H9 (cell line): ENCODE measurements at regions not wholly inside any gene's neighbourhood (a gene's known extent, or its start where the extent isn't known, plus 50 kb on each side); places are given as distances from the start of the nearest gene placed in this dataset.

ENCODE experiments used
- DNase-seq: peaks from one replicate; pipeline ENCODE4 v3.0.0-alpha.2; 2017
- H2AFZ ChIP-seq: one replicate; pipeline ENCODE4 v1.6.1; 2013; ENCODE audit warnings: mild to moderate bottlenecking, low read length, control low read depth, moderate library complexity
- H2AK5ac ChIP-seq: 2 replicates; pipeline ENCODE4 v1.6.1; 2013; ENCODE audit warnings: low read length, control low read depth, mixed read lengths; ENCODE audit not compliant: insufficient read length
- H2BK120ac ChIP-seq: one replicate; pipeline ENCODE4 v1.6.1; 2013; ENCODE audit warnings: low read depth, mild to moderate bottlenecking, low read length, control low read depth, inconsistent platforms; ENCODE audit not compliant: poor library complexity, severe bottlenecking
- H2BK12ac ChIP-seq: 2 replicates; pipeline ENCODE4 v1.6.1; 2013; ENCODE audit warnings: low read length, control low read depth, mixed read lengths, low read depth; ENCODE audit not compliant: insufficient read length
- H2BK15ac ChIP-seq: 2 replicates; pipeline ENCODE4 v1.6.1; 2013; ENCODE audit warnings: low read depth, low read length, control low read depth
- H2BK20ac ChIP-seq: one replicate; pipeline ENCODE4 v1.6.1; 2013; ENCODE audit warnings: low read depth, mild to moderate bottlenecking, low read length, control low read depth, inconsistent platforms; ENCODE audit not compliant: poor library complexity, severe bottlenecking
- H2BK5ac ChIP-seq: 2 replicates; pipeline ENCODE4 v1.6.1; 2013; ENCODE audit warnings: low read length, control low read depth, mixed read lengths; ENCODE audit not compliant: insufficient read length
- H3K14ac ChIP-seq: 2 replicates; pipeline ENCODE4 v1.6.1; 2013; ENCODE audit warnings: low read length, control low read depth; ENCODE audit not compliant: insufficient read depth
- H3K18ac ChIP-seq: 2 replicates; pipeline ENCODE4 v1.6.1; 2013; ENCODE audit warnings: low read depth, mild to moderate bottlenecking, mixed read lengths, low read length, control low read depth; ENCODE audit not compliant: insufficient read length
- H3K23ac ChIP-seq: 2 replicates; pipeline ENCODE4 v1.6.1; 2013; ENCODE audit warnings: low read length, control low read depth, mixed read lengths, low read depth; ENCODE audit not compliant: insufficient read length
- H3K23me2 ChIP-seq: 2 replicates; pipeline ENCODE4 v1.6.1; 2013; ENCODE audit warnings: low read depth, mild to moderate bottlenecking, mixed read lengths, low read length, control low read depth; ENCODE audit not compliant: insufficient read length, poor library complexity, severe bottlenecking
- H3K27ac ChIP-seq: 2 replicates; pipeline ENCODE4 v1.5.1; 2013; ENCODE audit warnings: low read length, control low read depth, mixed read lengths, low read depth; ENCODE audit not compliant: insufficient read length
- H3K27me3 ChIP-seq: 2 replicates; pipeline ENCODE4 v1.6.1; 2013; ENCODE audit warnings: low read length, control low read depth, inconsistent platforms; ENCODE audit not compliant: insufficient read depth
- H3K4ac ChIP-seq: 2 replicates; pipeline ENCODE4 v1.6.1; 2013; ENCODE audit warnings: low read depth, mild to moderate bottlenecking, control low read depth, inconsistent platforms, low read length, moderate library complexity
- H3K4me1 ChIP-seq: 2 replicates; pipeline ENCODE4 v1.6.1; 2013; ENCODE audit warnings: low read length, control low read depth, inconsistent platforms; ENCODE audit not compliant: insufficient read depth
- H3K4me2 ChIP-seq: 2 replicates; pipeline ENCODE4 v1.6.1; 2013; ENCODE audit warnings: low read length, control low read depth, mixed read lengths; ENCODE audit not compliant: insufficient read length, insufficient read depth
- H3K56ac ChIP-seq: 2 replicates; pipeline ENCODE4 v1.6.1; 2013; ENCODE audit warnings: low read depth, mild to moderate bottlenecking, mixed read lengths, low read length, control low read depth; ENCODE audit not compliant: insufficient read length
- H3K79me1 ChIP-seq: 2 replicates; pipeline ENCODE4 v1.6.1; 2013; ENCODE audit warnings: low read depth, mild to moderate bottlenecking, moderate library complexity, low read length, control low read depth, inconsistent platforms; ENCODE audit not compliant: insufficient read depth, poor library complexity, severe bottlenecking
- H3K79me2 ChIP-seq: 2 replicates; pipeline ENCODE4 v1.6.1; 2013; ENCODE audit warnings: low read length, control low read depth, inconsistent platforms; ENCODE audit not compliant: insufficient read depth
- H3K9ac ChIP-seq: 2 replicates; pipeline ENCODE4 v1.6.1; 2013; ENCODE audit warnings: low read length, control low read depth, mixed read lengths; ENCODE audit not compliant: insufficient read length; ENCODE audit errors: extremely low read depth
- H3K9me3 ChIP-seq: one replicate; pipeline ENCODE4 v1.6.1; 2013; ENCODE audit warnings: low read depth, low read length, inconsistent platforms; ENCODE audit not compliant: control insufficient read depth
- H3T11ph ChIP-seq: one replicate; pipeline ENCODE4 v1.6.1; 2013; ENCODE audit warnings: mild to moderate bottlenecking, low read length, control low read depth, inconsistent platforms
- H4K20me1 ChIP-seq: one replicate; pipeline ENCODE4 v1.6.1; 2013; ENCODE audit not compliant: control insufficient read depth, insufficient read length, insufficient read depth
- H4K5ac ChIP-seq: 2 replicates; pipeline ENCODE4 v1.6.1; 2013; ENCODE audit warnings: low read depth, mild to moderate bottlenecking, mixed read lengths, low read length, control low read depth; ENCODE audit not compliant: insufficient read length
- H4K8ac ChIP-seq: replicated peaks from 2 replicates; pipeline ENCODE4 v1.6.1; 2013; ENCODE audit warnings: low read length, control low read depth, mixed read lengths, low read depth; ENCODE audit not compliant: insufficient read length
- H4K91ac ChIP-seq: 2 replicates; pipeline ENCODE4 v1.6.1; 2013; ENCODE audit warnings: low read depth, mild to moderate bottlenecking, moderate library complexity, mixed read lengths, low read length, control low read depth; ENCODE audit not compliant: insufficient read length
- H3K27ac Mint-ChIP-seq, 3 experiments: 2 replicates in 2 of 3; 3 replicates in 1 of 3; pipeline ENCODE4 v1.8.0; 2020 to 2021; ENCODE audit warnings: mixed read lengths in 3 of 3, mild to moderate bottlenecking in 1 of 3, moderate library complexity in 1 of 3
- H3K27me3 Mint-ChIP-seq: 2 replicates; pipeline ENCODE4 v1.8.0; 2021; ENCODE audit warnings: low read depth, mild to moderate bottlenecking, moderate library complexity, mixed read lengths
- H3K36me3 Mint-ChIP-seq, 3 experiments: 2 replicates in 2 of 3; 3 replicates in 1 of 3; pipeline ENCODE4 v1.8.0; 2020 to 2021; ENCODE audit warnings: low read depth in 3 of 3, mixed read lengths in 3 of 3; ENCODE audit not compliant: insufficient read depth in 1 of 3
- H3K4me1 Mint-ChIP-seq, 2 experiments: 2 replicates each; pipeline ENCODE4 v1.8.0; 2020; ENCODE audit warnings: mixed read lengths in 2 of 2
- H3K4me3 Mint-ChIP-seq, 2 experiments: 2 replicates in 1 of 2; 3 replicates in 1 of 2; pipeline ENCODE4 v1.8.0; 2020 to 2021; ENCODE audit warnings: mild to moderate bottlenecking in 2 of 2, mixed read lengths in 2 of 2, moderate library complexity in 1 of 2
- H3K9me3 Mint-ChIP-seq, 2 experiments: 2 replicates in 1 of 2; 3 replicates in 1 of 2; pipeline ENCODE4 v1.8.0; 2020; ENCODE audit warnings: mild to moderate bottlenecking in 2 of 2, mixed read lengths in 2 of 2, moderate library complexity in 1 of 2
- WGBS: extraction: QIAGEN DNeasy Blood & Tissue Kit; methylation state at CpG from one replicate; pipeline ENCODE4 v1.1.7; 2013; ENCODE audit warnings: missing lambda C conversion rate, low lambda C conversion rate, mixed read lengths; ENCODE audit not compliant: insufficient read length; ENCODE audit errors: extremely low coverage; 5-methylcytosine and 5-hydroxymethylcytosine counted together
- TF ChIP-seq, protein P1 (sequence below): fragments of 200-600 bp; sonication (generic); conservative IDR thresholded peaks from 3 replicates; pipeline ENCODE4 v1.8.0; 2021; ENCODE audit warnings: antibody characterized with exemption, mild to moderate bottlenecking

DNA sequence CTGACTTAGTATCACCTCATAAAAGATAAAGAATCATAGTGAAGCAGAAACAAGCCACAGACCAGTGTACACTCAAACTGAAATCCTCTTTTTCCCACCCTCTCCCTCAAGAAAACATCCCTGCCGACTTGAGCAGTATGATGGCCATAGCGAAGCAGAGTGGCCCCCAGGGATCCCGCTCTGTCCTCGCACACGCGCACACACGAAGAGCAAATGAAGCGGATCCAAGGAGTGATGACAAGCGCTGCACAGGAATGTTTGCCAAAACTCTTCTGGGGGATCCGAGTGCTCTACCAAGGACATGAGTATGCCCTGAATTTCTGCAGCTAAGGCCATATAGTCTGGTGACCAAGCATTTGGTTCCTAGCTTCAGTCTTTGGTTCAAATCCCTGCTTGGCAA lies 134.5 kb upstream of the C2CD4B start:
- no peak overlapping the region for H2AFZ ChIP-seq
- H2BK20ac ChIP-seq: no peak overlapping the region
- H3K4ac ChIP-seq: no peak overlapping the region
- H3K27ac ChIP-seq: no peak overlapping the region
- H3K14ac ChIP-seq: no peak overlapping the region
- no peak overlapping the region for H3K56ac ChIP-seq
- no peak overlapping the region for H3K4me2 ChIP-seq
- peaks cover 5% of the 10 kb centered on the region; the same call in 1 of the 2 replicates for H3K4me1 ChIP-seq
- no peak overlapping the region for H3K9ac ChIP-seq
- H3K27me3 ChIP-seq: no peaks in the 10 kb centered on the region
- no peak overlapping the region for H3T11ph ChIP-seq
- no peaks in the 10 kb centered on the region for H3K9me3 ChIP-seq
- no peak overlapping the region for H2BK5ac ChIP-seq
- H3K9me3 Mint-ChIP-seq: peaks cover 0 to 3% of the 10 kb centered on the region in 2 experiments; a peak in 2 of 5 replicates
- H2AK5ac ChIP-seq: no peak overlapping the region
- WGBS: no CpG with 5 or more reads among the region's 10 CpGs
- H4K91ac ChIP-seq: no peak overlapping the region
- no peaks in the 10 kb centered on the region for H4K20me1 ChIP-seq
- no peak overlapping the region for H2BK15ac ChIP-seq
- H4K5ac ChIP-seq: no peak overlapping the region
- no peak overlapping the region for H3K27ac Mint-ChIP-seq
- no peak overlapping the region for H3K18ac ChIP-seq
- no peak for DNase-seq
- H2BK12ac ChIP-seq: no peak overlapping the region
- H4K8ac ChIP-seq: no peak overlapping the region
- H3K23me2 ChIP-seq: peaks cover 2% of the 10 kb centered on the region
- H3K79me1 ChIP-seq: no peaks in the 10 kb centered on the region
- TF ChIP-seq, protein P1, sequence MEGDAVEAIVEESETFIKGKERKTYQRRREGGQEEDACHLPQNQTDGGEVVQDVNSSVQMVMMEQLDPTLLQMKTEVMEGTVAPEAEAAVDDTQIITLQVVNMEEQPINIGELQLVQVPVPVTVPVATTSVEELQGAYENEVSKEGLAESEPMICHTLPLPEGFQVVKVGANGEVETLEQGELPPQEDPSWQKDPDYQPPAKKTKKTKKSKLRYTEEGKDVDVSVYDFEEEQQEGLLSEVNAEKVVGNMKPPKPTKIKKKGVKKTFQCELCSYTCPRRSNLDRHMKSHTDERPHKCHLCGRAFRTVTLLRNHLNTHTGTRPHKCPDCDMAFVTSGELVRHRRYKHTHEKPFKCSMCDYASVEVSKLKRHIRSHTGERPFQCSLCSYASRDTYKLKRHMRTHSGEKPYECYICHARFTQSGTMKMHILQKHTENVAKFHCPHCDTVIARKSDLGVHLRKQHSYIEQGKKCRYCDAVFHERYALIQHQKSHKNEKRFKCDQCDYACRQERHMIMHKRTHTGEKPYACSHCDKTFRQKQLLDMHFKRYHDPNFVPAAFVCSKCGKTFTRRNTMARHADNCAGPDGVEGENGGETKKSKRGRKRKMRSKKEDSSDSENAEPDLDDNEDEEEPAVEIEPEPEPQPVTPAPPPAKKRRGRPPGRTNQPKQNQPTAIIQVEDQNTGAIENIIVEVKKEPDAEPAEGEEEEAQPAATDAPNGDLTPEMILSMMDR: no peak
- no peak overlapping the region for H3K23ac ChIP-seq
- H2BK120ac ChIP-seq: no peak overlapping the region
- no peaks in the 10 kb centered on the region for H3K27me3 Mint-ChIP-seq
- H3K4me3 Mint-ChIP-seq: no peak overlapping the region
- no peaks in the 10 kb centered on the region for H3K79me2 ChIP-seq
- H3K36me3 Mint-ChIP-seq: peaks cover 0 to 3% (median 2%) of the 10 kb centered on the region in 3 experiments; a peak in 3 of 7 replicates
- H3K4me1 Mint-ChIP-seq: peaks cover 37 to 44% of the 10 kb centered on the region in 2 experiments
